GM21528 (cell line): ENCODE measurements at regions not wholly inside any gene's neighbourhood (a gene's known extent, or its start where the extent isn't known, plus 50 kb on each side); places are given as distances from the start of the nearest gene placed in this dataset.

Source experiments
- ATAC-seq: cut with Tn5 transposase; IDR thresholded peaks from one replicate; pipeline ENCODE4 v1.9.1; 2021; ENCODE audit warnings: mild to moderate bottlenecking, moderate library complexity; ENCODE audit not compliant: unreplicated experiment, low FRiP score

- ATAC-seq: no peak
Observed at GRCh38 chrX:39309721-39310152, 508.5 kb downstream of the MID1IP1 start.

GRCh38 chrX:39310891-39311290 is 509.6 kb downstream of the MID1IP1 start:
- no peak for ATAC-seq

- no peak for ATAC-seq
Observed at GRCh38 chrX:39311646-39312045, 510.4 kb downstream of the MID1IP1 start.

GRCh38 chrX:39313146-39313545 is 511.9 kb downstream of the MID1IP1 start:
- ATAC-seq: no peak

GRCh38 chrX:39318506-39319343 is 517.5 kb downstream of the MID1IP1 start:
- no peak for ATAC-seq

GRCh38 chrX:39320165-39320564 is 518.9 kb downstream of the MID1IP1 start:
- no peak for ATAC-seq

GRCh38 chrX:39322496-39322895 is 521.2 kb downstream of the MID1IP1 start:
- ATAC-seq: no peak

- no peak for ATAC-seq
Observed at GRCh38 chrX:39324233-39324930, 523.1 kb downstream of the MID1IP1 start.

- ATAC-seq: no peak
Observed at GRCh38 chrX:39327255-39327654, 526.0 kb downstream of the MID1IP1 start.

- ATAC-seq: no peak
Observed at GRCh38 chrX:39327705-39328104, 526.4 kb downstream of the MID1IP1 start.

- ATAC-seq: no peak
Observed at GRCh38 chrX:39328661-39329060, 527.4 kb downstream of the MID1IP1 start.

GRCh38 chrX:39331082-39331704 is 529.9 kb downstream of the MID1IP1 start:
- no peak for ATAC-seq

GRCh38 chrX:39333451-39333850 is 532.2 kb downstream of the MID1IP1 start:
- ATAC-seq: no peak

- no peak for ATAC-seq
Observed at GRCh38 chrX:39335513-39336235, 534.4 kb downstream of the MID1IP1 start.

GRCh38 chrX:39336671-39337311 is 535.5 kb downstream of the MID1IP1 start:
- ATAC-seq: no peak

GRCh38 chrX:39337451-39337850 is 536.2 kb downstream of the MID1IP1 start:
- ATAC-seq: no peak

GRCh38 chrX:39338583-39338982 is 537.3 kb downstream of the MID1IP1 start:
- ATAC-seq: no peak

GRCh38 chrX:39356119-39356807 is 555.0 kb downstream of the MID1IP1 start:
- no peak for ATAC-seq

GRCh38 chrX:39360101-39360500 is 558.8 kb downstream of the MID1IP1 start:
- no peak for ATAC-seq

- no peak for ATAC-seq
Observed at GRCh38 chrX:39361736-39362135, 560.5 kb downstream of the MID1IP1 start.
